ENCODE measurements at regions not wholly inside any gene's neighbourhood (a gene's known extent, or its start where the extent isn't known, plus 50 kb on each side); places are given as distances from the start of the nearest gene placed in this dataset.

DNA sequence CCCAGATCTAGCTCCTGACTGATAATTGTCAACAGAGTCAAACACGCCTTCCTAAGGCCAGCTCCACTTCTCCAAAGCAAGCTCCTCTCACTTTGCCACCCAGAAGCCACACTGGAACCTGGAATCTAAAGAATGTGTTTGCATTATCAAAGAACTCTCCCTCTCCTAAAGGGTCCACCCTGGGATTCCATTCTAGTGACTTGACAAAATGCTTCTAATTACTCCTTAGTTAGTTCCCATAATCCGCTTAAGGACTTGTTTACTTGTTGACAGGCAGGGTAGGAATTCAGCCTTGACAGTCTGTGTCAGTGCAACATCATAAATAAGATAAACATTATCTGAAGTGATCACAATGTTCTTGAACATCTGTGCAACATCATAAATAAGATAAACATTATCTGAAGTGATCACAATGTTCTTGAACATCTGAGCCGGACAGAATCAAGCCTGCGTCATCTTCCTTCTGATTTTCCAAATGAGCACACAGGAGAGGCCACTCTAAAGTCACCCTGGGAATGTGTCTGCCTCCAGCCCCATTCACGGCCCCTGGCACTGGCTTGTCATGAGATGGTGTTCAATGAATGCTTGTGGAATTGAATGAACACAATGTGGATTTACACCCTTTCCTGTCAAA, 512.1 kb downstream of the IRS2 start:
- no TSS peak for BruUV-seq (replicated peaks)
- Histone ChIP-seq H3K4me3 (ENCODE audit: low read length) (no peak overlapping the region), H2AFZ (ENCODE audit: low read length) (no peak overlapping the region), H3F3A (ENCODE audit: low read length, unreplicated experiment) (peaks cover 7% of the 10 kb centered on the region), H3K9me3 (ENCODE audit: low read length) (no peaks in the 10 kb centered on the region), H3K4me1 (ENCODE audit: insufficient read depth, low read length) (peaks cover 34% of the 10 kb centered on the region), H3K4me2 (ENCODE audit: low read length) (no peak overlapping the region), H3K9me2 (replicated peaks; ENCODE audit: low read length) (no peaks in the 10 kb centered on the region), H3K27ac (ENCODE audit: low read length) (peak overlapping the region; percentile 83), H4K20me1 (ENCODE audit: low read length) (no peaks in the 10 kb centered on the region), H3K27me3 (ENCODE audit: low read length) (no peaks in the 10 kb centered on the region), H3K79me2 (ENCODE audit: low read length) (peaks cover 14% of the 10 kb centered on the region), H3K9ac (ENCODE audit: low read length) (no peak overlapping the region), H3K36me3 (ENCODE audit: low read depth, low read length) (peaks cover 11% of the 10 kb centered on the region; the same call in 1 of the 2 replicates)
- intact Hi-C loops (cut with micrococcal nuclease) = loop anchor here (5.0 to 10.0 kb wide), 7 partner anchors 73 to 838 kb away; partner anchors contain the start of gene IRS2
- ATAC-seq (no peak), DNase-seq (peak; percentile 45)
- TF ChIP-seq EZH2phosphoT487 (IDR thresholded peaks at IDR 0.05; ENCODE audit: borderline replicate concordance, low read length) (no peak), EZH2 (IDR thresholded peaks at IDR 0.05; ENCODE audit: low read length, unreplicated experiment) (no peak)
- TF ChIP-seq, protein P1, sequence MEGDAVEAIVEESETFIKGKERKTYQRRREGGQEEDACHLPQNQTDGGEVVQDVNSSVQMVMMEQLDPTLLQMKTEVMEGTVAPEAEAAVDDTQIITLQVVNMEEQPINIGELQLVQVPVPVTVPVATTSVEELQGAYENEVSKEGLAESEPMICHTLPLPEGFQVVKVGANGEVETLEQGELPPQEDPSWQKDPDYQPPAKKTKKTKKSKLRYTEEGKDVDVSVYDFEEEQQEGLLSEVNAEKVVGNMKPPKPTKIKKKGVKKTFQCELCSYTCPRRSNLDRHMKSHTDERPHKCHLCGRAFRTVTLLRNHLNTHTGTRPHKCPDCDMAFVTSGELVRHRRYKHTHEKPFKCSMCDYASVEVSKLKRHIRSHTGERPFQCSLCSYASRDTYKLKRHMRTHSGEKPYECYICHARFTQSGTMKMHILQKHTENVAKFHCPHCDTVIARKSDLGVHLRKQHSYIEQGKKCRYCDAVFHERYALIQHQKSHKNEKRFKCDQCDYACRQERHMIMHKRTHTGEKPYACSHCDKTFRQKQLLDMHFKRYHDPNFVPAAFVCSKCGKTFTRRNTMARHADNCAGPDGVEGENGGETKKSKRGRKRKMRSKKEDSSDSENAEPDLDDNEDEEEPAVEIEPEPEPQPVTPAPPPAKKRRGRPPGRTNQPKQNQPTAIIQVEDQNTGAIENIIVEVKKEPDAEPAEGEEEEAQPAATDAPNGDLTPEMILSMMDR (conservative IDR thresholded peaks at IDR 0.05; ENCODE audit: low read depth, low read length) = no peak
- ChIA-PET POLR2A (ENCODE audit: unreplicated experiment) (no interaction called here), CTCF (no interaction called here)

- H3K4me1 ChIP-seq (ENCODE audit: insufficient read depth, low read length) = peaks cover 34% of the 10 kb centered on the region
- peak; percentile 84 for DNase-seq
- peaks cover 21% of the 10 kb centered on the region for H3K79me2 ChIP-seq (ENCODE audit: low read length)
- H3K9ac ChIP-seq (ENCODE audit: low read length) = peak overlapping the region; percentile 31
- H3K9me2 ChIP-seq (replicated peaks; ENCODE audit: low read length) = no peaks in the 10 kb centered on the region
- no peaks in the 10 kb centered on the region for H3K9me3 ChIP-seq (ENCODE audit: low read length)
- H4K20me1 ChIP-seq (ENCODE audit: low read length) = no peaks in the 10 kb centered on the region
- peak overlapping the region; percentile 56 for H3K4me2 ChIP-seq (ENCODE audit: low read length)
- TF ChIP-seq, protein P1 (conservative IDR thresholded peaks at IDR 0.05; ENCODE audit: low read depth, low read length) = no peak
- TF ChIP-seq EZH2phosphoT487 (IDR thresholded peaks at IDR 0.05; ENCODE audit: borderline replicate concordance, low read length) = no peak
- no peaks in the 10 kb centered on the region for H3K27me3 ChIP-seq (ENCODE audit: low read length)
- peaks cover 7% of the 10 kb centered on the region for H3F3A ChIP-seq (ENCODE audit: low read length, unreplicated experiment)
- CTCF ChIA-PET = no interaction called here
- H3K27ac ChIP-seq (ENCODE audit: low read length) = peak overlapping the region; percentile 83
- peaks cover 11% of the 10 kb centered on the region; the same call in 1 of the 2 replicates for H3K36me3 ChIP-seq (ENCODE audit: low read depth, low read length)
- H3K4me3 ChIP-seq (ENCODE audit: low read length) = no peak overlapping the region
- H2AFZ ChIP-seq (ENCODE audit: low read length) = no peak overlapping the region
- ATAC-seq = peak; percentile 32
- no TSS peak for BruUV-seq (replicated peaks)
- intact Hi-C loops (cut with micrococcal nuclease) = loop anchor here (5.0 to 10.0 kb wide), 7 partner anchors 74 to 839 kb away; partner anchors contain the start of gene IRS2
- POLR2A ChIA-PET (ENCODE audit: unreplicated experiment) = no interaction called here
Observed at GRCh38 chr13:109273326-109273751, 513.0 kb downstream of the IRS2 start.

Data from PC-3 (cell line).